Skin epidermis (tissue), 12 donors: ENCODE measurements at regions not wholly inside any gene's neighbourhood (a gene's known extent, or its start where the extent isn't known, plus 50 kb on each side); places are given as distances from the start of the nearest gene placed in this dataset.

Experiments used
- H3K27ac ChIP-seq, 21 experiments: fragments of 200-600 bp; sonication (generic) in 11 of 21; one replicate each; pipeline ENCODE4 v1.5.0; 2020; ENCODE audit warnings: mild to moderate bottlenecking in 3 of 21, inconsistent platforms in 2 of 21, moderate library complexity in 2 of 21
- H3K4me3 ChIP-seq, 7 experiments: fragments of 200-600 bp; sonication (generic) in 2 of 7; one replicate each; pipeline ENCODE4 v1.5.0; 2020; ENCODE audit warnings: inconsistent platforms in 2 of 7, mild to moderate bottlenecking in 2 of 7, moderate library complexity in 1 of 7

DNA sequence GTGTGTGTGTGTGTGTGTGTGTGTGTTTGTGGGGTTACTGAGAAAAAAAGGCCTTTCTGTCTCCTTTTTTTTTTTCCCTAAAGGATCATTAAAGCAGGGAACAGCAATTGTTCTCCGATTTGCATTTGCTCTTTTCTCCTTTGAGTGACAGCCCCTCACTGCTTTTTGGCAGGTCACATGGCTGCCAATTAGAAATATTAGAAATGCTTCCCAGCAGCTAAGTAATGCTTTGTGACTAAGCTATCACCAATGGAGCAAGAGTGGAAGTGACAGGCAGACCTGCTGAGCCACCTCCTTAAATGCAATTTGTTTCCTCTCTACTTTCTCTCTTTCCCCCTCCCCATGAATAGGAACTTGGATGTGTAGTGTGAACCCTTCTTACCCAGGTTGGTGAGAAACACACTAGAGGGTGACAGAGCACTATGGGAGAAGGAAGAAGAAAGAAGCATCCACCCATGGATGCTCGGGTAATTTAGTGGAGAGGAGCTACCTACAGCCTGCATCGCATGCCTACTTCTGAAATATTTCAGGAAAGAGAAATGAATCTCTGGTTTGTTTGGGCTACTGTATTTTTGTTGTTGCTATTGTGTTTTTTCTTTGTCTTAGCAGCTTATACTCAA is 165.2 kb upstream of the PDZRN3 start:
- H3K4me3 ChIP-seq: no peak overlapping the region
- no peak overlapping the region for H3K27ac ChIP-seq

DNA sequence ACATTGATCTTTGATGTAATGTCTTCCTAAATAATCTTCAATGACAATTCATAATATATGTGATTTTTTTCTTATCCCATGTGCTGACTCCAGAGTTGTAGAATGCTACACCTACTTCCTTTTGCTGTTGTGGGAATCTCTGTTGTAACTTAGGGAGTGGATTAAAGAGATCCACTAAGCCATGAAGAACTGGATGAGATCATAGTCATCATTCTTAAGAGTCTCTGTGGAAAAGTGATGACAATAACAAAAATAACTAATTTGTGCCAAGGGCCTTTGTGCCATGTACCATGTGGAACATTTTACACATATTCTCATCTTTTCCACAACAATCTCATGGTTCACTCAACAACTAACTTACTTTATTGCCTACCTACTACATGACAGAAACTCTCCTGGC is 162.9 kb upstream of the PDZRN3 start:
- Histone ChIP-seq H3K4me3 (no peak overlapping the region), H3K27ac (peak overlapping the region in 1 of 21 experiments; percentile 30)

DNA sequence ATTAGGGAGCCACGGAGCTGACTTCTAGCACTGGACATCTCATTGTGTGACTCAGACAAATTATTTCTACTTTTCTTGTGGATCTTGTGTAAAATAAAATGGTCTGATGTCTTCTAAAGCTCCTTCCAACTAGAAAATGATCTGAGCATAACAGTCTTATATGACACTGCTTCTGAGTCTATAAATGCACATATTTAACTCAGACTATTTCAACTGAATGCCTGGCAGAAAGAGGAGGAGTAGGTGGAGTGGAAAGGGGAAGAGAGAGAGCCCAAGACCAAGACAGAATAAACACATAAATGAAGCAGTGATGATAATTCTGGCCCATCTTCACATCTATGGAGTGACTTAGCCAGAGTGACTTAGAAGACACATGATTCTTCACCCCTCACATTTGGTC is 162.3 kb upstream of the PDZRN3 start:
- Histone ChIP-seq H3K4me3 (no peak overlapping the region), H3K27ac (peak overlapping the region in 4 of 21 experiments; percentile 21 to 71 (median 28))

DNA sequence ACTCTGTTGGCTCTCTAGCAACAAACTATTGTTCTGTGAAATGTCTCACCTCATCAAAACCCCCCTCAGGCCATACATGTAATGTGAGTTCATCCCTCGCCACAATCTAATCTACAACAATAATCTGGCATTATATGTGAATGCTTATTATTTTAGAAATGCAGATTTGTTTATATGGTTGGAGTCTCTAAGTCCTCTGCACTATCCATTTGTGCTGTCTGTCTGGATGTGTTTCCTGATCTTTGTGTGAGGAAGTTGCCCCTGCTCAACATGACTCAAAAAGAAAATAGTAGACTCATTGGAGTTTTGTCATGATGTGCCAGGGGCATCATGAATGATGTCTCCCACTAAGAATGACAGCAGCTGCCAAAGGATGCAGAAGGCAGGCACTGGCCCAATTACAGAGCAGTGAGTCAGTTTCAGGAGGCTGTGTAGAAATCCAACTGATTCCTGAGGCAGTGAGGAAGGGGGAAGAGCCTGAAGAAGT is 161.6 kb upstream of the PDZRN3 start:
- peak overlapping the region in 7 of 21 experiments; percentile 21 to 71 (median 26) for H3K27ac ChIP-seq

DNA sequence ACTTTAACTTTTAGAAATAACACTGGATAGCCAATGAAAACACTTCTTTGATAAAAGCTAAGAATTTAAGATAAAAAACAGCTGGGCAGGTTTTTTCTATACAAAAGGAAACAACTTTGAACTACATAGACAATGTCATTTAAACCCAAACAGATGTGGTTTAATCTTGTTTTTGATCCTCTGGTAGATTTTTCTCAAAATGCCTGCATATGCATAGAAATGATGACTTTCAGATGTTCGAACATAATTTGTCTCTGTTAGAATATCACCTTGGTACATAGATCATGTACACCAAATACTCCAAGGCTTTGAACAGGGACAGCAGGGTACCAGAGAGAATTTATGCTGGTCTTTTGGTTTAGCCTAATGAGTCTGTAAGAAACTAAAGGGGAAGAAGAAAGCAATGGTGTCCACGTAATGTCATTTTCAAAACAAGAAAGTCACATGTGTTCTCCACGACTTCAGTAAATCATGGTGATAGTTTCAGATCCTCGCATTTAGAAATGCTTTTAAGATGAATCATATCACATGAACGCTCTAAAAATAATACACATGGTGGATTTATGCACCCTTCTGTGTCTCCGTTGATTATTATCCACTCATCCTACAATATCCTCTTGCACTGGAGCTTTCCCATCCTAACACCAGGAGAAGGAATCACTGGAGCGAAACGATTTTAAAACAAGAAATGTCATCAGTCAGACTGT is 160.1 kb upstream of the PDZRN3 start:
- Histone ChIP-seq H3K27ac (peak overlapping the region in 2 of 21 experiments; percentile 45 to 60), H3K4me3 (no peak overlapping the region)

More for the DNA sequence above, 161.6 kb upstream of the PDZRN3 start:
- no peak overlapping the region for H3K4me3 ChIP-seq

DNA sequence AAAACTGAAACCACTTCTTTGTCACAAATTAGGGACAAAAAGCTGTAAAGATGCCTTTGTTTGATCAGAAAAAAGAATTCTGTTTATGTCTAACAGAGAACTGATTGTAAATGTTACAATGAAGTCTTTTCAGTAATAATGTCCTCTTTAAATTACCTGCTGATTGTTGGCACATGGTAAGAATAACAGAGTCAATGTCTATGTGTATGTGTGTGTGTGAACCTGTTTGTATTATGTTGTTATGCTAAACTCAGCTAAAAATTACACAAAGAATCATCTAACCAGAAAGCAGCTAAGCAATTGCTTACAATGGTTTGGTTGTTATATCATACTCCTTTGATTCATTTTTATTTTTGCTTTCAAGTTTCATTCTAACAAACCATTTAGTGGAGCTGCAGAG is 159.1 kb upstream of the PDZRN3 start:
- peak overlapping the region in 1 of 21 experiments; percentile 60 for H3K27ac ChIP-seq
- no peak overlapping the region for H3K4me3 ChIP-seq

DNA sequence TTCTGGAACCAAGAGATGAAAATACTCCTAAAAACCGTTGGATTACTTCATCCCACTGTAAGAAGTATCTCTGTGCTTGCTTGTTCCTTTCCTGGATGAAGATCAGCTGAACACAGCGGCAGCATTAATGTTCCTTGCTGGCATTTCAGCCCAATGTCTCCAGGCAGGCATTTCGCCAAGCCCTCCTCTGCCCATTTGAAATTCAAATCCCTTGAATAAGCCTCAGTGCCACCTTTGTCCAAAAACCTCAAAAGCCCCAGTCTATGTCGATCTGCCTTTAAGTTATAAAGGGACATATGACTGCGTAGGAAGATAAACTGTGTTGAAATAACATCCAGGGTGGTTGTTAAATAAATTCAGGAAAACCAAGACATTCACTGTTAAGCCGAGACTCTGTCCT is 156.8 kb upstream of the PDZRN3 start:
- Histone ChIP-seq H3K27ac (no peak overlapping the region), H3K4me3 (no peak overlapping the region)

DNA sequence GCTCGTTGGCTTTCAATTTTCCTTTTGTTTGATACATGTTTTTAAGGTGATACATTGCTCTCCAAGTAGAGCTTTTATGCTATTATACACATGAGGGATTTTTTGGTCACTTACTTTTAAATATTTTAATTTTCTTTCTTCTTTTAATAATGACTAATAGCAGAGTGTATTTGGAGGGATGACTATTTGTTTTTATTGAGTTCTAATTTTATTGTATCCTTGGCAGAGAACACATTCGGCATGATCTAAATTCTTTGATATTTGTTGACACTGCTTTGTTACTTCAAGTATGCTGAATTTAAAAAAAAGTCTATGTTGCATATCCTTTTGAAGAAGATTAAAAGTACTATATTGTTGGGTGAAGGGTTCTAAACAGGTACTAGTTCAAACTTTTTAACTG is 149.9 kb upstream of the PDZRN3 start:
- no peak overlapping the region for H3K4me3 ChIP-seq

DNA sequence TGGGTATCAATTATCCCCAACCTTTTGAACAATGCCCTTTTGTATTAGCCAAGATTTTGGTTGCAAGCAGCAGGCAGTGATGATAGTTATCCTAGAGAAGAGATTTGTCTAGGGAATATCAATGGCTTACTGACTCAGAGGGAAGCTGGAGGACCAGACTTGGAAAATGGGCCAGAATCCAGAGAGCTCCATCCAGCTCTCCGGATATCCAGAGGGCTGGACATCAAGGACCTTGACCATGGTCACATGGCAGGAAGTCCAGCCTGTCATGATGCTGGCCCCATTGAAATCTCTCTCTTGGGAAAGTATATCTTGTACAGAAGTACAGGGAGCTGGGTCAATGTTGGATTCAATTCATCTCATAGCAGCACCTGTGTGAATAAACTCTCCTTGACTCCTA is 148.5 kb upstream of the PDZRN3 start:
- Histone ChIP-seq H3K27ac (no peak overlapping the region), H3K4me3 (no peak overlapping the region)

More for the DNA sequence above, 149.9 kb upstream of the PDZRN3 start:
- H3K27ac ChIP-seq: no peak overlapping the region

DNA sequence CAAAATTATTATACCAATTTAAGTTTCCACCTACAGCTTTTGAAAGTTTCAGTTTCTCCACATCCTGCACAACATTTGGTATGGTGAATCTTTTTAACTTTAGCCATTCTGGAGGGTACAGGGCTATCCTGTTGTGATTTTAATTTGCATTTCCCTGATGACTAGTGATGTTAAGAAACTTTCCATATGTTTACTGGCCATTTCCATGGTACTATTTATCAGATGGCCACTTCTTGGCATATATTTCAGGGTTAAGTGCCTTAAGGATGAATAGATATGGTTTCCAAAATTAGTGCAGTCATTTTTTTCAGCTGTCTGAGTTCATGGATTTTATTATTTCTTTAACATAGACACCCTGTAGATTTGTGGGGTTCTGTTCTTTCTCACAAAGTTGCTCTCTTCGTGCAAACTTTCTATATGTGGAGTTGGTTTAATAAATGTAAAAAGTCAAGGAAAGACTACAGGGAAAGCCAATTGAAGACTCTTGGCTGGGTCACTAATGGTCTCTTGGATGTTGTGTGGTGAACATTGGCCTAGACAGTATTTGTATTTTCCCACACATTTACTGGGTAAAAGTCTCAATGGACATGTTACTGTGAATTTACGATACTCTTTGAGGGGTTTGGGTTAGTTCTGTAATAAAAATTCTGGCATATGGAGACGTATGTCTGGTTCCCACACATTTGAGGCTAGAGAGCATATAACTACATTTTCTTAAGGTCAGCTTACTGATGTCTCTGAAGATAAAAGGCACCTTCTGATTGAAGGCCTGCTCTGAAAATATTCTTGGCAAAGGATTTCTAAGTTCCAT is 147.5 kb upstream of the PDZRN3 start:
- H3K27ac ChIP-seq: no peak overlapping the region
- no peak overlapping the region for H3K4me3 ChIP-seq

DNA sequence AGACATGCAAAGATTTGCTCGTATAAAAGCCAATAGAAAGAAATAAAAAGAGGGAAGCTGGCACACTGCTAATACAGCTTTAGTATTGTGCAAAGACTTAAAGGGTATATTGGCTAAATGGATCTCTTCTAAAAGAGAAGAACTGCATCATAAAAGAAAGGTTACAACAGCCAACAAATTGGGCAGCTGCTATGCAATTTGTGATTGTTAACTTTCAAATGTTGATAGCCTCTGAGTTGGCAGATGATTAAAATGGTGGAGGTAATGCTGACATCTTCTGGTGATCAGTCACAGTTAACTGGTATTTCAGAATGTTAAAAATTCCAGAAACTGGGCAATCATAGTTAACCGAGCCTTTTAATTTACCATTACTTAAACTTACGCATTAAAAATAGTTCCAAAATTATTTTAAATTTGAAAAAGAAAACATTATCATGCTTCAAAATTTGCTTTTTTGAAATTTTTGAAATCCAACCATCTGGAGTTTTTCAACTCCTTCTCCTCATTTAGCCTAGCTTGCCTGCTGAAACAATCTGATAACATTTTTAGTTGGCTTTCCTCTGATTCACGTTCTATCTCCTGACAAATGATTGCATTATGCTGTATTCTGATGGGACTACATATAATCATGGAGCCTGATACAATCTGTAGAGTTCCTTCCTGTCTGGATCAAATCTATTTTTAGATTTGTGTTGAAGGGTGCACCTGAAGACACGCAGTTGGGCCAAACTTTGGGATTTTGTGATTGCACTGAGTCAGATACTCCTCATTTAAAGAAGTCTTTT is 144.0 kb upstream of the PDZRN3 start:
- H3K4me3 ChIP-seq: no peak overlapping the region
- H3K27ac ChIP-seq: peak overlapping the region in 3 of 21 experiments; percentile 1 to 86 (median 18)

DNA sequence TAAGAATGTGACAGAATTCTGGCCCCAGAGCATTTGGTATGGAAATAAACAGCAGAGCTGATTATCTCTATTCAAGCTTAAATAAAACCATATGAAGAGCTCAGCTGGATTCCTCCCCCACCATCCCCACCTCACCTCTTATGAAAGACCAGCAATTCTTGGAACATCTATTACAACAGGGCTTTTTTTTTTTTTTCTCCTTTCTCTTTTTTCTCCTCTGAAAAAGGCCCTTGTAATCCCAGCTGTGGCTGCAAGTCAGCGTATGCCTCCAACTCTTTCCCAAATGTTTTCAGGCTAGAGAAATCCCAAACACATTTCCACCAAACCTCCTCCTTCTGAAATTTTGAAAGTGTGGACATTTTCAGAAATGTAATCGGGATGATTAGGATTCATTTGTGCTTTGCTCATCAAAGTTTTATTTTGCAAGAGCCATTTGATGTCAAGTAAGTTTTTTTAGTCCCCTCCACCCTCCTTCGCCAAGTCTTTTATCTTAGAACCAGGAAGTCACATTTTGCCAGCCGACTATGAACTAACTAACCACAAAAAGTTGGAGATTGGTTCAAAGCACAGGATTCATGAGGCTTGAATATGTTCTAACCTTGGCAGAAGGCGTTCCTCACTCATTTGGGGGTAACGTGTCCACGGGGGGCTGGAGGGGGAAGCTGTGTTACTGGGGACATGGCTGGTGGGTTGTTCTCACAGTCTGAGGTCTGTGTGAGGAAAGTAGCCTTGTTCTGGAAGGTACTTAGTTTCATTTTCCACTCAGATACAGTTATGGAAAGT is 142.0 kb upstream of the PDZRN3 start:
- no peak overlapping the region for H3K4me3 ChIP-seq

DNA sequence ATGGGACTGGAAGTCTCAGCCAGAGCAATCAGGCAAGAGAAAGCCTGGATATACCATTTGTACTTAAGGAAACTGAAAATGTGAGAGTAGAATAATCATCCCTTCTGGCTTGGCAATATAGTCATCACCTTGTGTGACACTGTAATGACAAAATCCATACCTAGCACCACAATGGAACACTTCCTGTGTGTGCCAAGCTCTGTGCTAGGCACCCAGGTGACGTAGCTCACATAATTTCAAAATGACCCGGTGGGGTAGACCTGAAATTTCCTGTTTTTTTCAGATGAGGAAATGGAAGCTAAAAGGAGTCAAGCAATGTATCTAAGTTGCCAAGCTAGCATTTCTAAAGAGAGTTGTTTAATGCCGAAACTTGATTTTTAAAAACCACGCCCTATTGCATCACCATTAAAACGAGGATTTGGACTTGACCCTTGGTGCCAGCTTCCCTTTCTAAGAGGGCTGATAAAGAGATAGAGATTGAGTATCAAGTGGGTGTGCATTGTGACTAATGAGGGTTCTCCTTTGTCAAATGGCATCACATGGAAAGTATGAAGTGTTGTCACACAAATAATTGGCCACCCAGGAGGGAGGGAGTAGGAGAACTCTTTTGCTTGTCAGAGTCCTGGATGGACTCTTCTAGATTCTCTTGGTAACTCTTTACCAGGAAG is 141.3 kb upstream of the PDZRN3 start:
- H3K4me3 ChIP-seq: no peak overlapping the region
- H3K27ac ChIP-seq: peak overlapping the region in 16 of 21 experiments; percentile 32 to 86 (median 65)

More for the DNA sequence above, 142.0 kb upstream of the PDZRN3 start:
- peak overlapping the region in 20 of 21 experiments; percentile 6 to 86 (median 64) for H3K27ac ChIP-seq

DNA sequence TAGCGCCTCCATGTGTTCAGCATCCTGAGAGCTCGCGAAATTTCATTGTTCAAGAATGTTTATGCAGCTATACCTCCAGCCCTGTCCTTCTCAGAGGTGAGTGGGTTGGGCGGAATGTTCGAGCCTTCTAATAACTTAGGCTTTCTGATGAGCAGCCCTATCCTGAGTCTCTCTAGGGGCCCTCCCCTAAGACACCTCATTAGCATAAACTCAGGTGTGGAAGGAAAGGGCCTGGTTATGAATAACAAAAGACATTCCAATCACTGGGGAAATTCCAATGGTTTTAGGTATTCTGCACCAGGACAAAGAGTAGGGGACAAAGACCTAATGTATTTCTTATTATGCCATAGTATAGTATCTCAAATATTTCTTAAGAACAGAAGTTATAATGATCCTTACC is 138.1 kb upstream of the PDZRN3 start:
- Histone ChIP-seq H3K4me3 (no peak overlapping the region), H3K27ac (no peak overlapping the region)

DNA sequence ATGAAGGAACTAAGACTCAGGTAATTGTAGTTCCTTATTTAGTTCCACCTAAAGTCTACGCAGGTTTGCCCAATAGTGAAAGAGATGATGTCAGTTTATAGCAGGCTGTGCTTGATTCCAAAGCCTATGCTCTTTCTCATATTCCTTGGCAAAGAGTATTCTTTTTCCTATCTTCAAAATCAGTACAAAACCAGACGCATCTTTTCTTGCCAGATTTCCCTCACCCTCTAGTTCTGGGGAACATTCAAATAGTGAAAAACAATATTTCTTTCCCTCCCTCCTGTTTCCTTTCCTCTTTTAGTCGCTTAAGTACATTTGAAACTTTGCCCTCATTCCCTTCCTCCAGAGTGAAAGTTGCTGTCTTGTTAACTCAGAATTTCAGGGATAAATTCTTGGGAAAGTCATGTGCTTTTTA is 134.6 kb upstream of the PDZRN3 start:
- Histone ChIP-seq H3K27ac (peak overlapping the region in 1 of 21 experiments; percentile 38), H3K4me3 (no peak overlapping the region)

DNA sequence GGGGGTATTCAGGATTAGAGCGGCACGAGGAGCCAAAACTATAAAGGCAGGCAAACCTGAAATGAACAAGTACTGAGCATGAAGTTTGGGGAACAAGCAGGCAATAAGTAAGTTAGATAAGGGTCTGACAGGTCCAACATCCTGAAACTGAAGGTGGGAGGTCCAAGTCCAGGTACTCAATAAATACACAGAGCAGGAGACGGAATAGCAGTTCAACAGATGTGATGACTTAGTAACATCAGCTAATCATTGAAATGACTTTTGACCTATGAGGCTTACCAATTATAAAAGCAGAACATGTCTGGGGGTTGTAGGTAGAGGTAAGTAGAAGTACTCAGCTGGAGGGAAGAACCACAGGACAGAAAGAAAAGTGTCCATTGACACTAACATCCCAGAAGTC is 132.8 kb upstream of the PDZRN3 start:
- Histone ChIP-seq H3K4me3 (no peak overlapping the region), H3K27ac (no peak overlapping the region)

DNA sequence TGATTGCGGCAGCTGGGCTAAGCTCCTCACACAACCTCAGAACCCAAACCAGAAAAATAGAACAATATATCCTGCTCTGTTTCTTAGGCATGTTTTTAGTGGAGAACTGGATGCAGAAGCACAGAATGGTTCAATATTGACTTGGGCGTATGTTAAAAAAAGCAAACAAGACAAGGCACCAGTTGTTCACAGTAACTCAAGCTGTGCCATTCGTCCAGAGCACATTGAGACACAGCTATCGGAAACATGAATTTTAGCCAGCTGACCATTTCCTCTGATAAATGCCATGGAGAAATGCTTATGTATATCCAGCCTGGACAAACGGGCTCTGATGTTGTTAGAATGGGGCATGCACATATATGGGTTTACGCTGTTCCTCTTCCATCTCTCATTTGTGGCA is 129.2 kb upstream of the PDZRN3 start:
- Histone ChIP-seq H3K27ac (no peak overlapping the region), H3K4me3 (no peak overlapping the region)

DNA sequence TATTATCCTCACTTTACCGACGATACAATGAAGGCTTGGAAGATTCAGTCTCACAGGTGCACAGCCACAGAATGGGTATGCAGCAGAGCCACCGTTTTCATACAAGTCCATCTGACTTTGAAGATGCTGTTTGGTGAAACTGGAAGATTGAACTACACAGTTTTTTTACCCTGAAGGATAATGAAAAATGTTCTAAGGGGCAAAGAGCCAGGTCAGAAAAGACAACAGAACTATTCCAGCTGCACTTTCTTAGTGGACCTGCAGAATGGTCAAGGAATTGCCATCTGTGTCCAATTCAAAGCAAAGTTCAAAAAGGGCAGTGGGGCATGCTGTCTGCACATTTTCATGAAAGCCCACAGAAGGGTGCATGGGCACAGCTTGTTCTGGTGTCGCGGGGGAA is 127.6 kb upstream of the PDZRN3 start:
- Histone ChIP-seq H3K4me3 (no peak overlapping the region), H3K27ac (no peak overlapping the region)
